A673 (cell line): ENCODE measurements at regions not wholly inside any gene's neighbourhood (a gene's known extent, or its start where the extent isn't known, plus 50 kb on each side); places are given as distances from the start of the nearest gene placed in this dataset.

ENCODE experiments used
- BruUV-seq: library from RNA; stranded (reverse); fragments of 400-500 nt; replicated peaks from 2 replicates; lab custom pipeline; 2021; lab: Mats Ljungman, UMichigan
- CTCF ChIA-PET: fragments of 300-600 bp; sonication (Branson Sonifier 250); formaldehyde crosslinking; loops from one replicate; lab custom pipeline; 2022; ENCODE audit warnings: antibody characterized with exemption; lab: Charles Lee
- POLR2A ChIA-PET: fragments of 300-600 bp; sonication (Branson Sonifier 250); formaldehyde crosslinking; loops from one replicate; lab custom pipeline; 2022; ENCODE audit warnings: antibody characterized with exemption; ENCODE audit not compliant: low non-redundant PET; lab: Charles Lee
- DNase-seq: peaks from one replicate; pipeline ENCODE4 v3.0.0-alpha.2; 2015; ENCODE audit warnings: low spot score
- H3K27ac ChIP-seq: fragments of 200-600 bp; sonication (generic); 2 replicates; pipeline ENCODE4 v1.5.1; 2016; ENCODE audit warnings: mixed run types, low read depth, mild to moderate bottlenecking, mixed read lengths, antibody characterized with exemption, low read length; ENCODE audit not compliant: poor library complexity, severe bottlenecking
- H3K27me3 ChIP-seq: fragments of 200-600 bp; sonication (generic); replicated peaks from 2 replicates; pipeline ENCODE4 v1.6.1; 2017; ENCODE audit warnings: mixed run types, low read depth, mild to moderate bottlenecking, mixed read lengths, antibody characterized with exemption, low read length; ENCODE audit not compliant: insufficient read depth, poor library complexity
- H3K36me3 ChIP-seq: fragments of 200-600 bp; sonication (generic); 2 replicates; pipeline ENCODE4 v1.6.1; 2016; ENCODE audit warnings: mixed run types, mild to moderate bottlenecking, mixed read lengths, antibody characterized with exemption, low read length; ENCODE audit not compliant: insufficient read depth, poor library complexity, severe bottlenecking
- H3K4me1 ChIP-seq: fragments of 200-600 bp; sonication (generic); 2 replicates; pipeline ENCODE4 v1.6.1; 2017; ENCODE audit warnings: mixed run types, mild to moderate bottlenecking, mixed read lengths, antibody characterized with exemption, low read length; ENCODE audit not compliant: insufficient read depth, poor library complexity, severe bottlenecking
- H3K4me3 ChIP-seq: fragments of 200-600 bp; sonication (generic); 2 replicates; pipeline ENCODE4 v1.5.1; 2016; ENCODE audit warnings: low read depth, mixed run types, mild to moderate bottlenecking, mixed read lengths, low read length; ENCODE audit not compliant: poor library complexity, severe bottlenecking
- H3K9me3 ChIP-seq: fragments of 200-600 bp; sonication (generic); 2 replicates; pipeline ENCODE4 v1.6.1; 2016; ENCODE audit warnings: mixed run types, low read depth, mild to moderate bottlenecking, mixed read lengths, antibody characterized with exemption, low read length; ENCODE audit not compliant: poor library complexity, severe bottlenecking
- CTCF ChIP-seq: fragments of 300-800, 200-600 bp; sonication (generic); conservative IDR thresholded peaks from 2 replicates; pipeline ENCODE4 v1.5.1; 2017; ENCODE audit warnings: low read depth, mild to moderate bottlenecking, antibody characterized with exemption, low read length, moderate library complexity, mixed read lengths
- EZH2 ChIP-seq: fragments of 200-600 bp; sonication (generic); IDR thresholded peaks from 2 replicates; pipeline ENCODE4 v1.6.1; 2017; ENCODE audit warnings: borderline replicate concordance, low read depth, mild to moderate bottlenecking, mixed read lengths, antibody characterized with exemption, low read length; ENCODE audit not compliant: poor library complexity, severe bottlenecking
- intact Hi-C: fragments of 100-400 bp; cut with micrococcal nuclease; formaldehyde crosslinking; loops from one replicate; pipeline ENCODE4 v1.10.0; 2022; ENCODE audit not compliant: unreplicated experiment

- H3K9me3 ChIP-seq, result no peaks in the 10 kb centered on the region
- ChIA-PET CTCF (no interaction called here), POLR2A (no interaction called here)
- intact Hi-C loops, result no loop called here
- H3K4me1 ChIP-seq, result no peaks in the 10 kb centered on the region
- DNase-seq, result no peak
- BruUV-seq, result no TSS peak
- no peak overlapping the region for H3K27ac ChIP-seq
- peaks cover 7% of the 10 kb centered on the region for H3K27me3 ChIP-seq
- no peaks in the 10 kb centered on the region for H3K36me3 ChIP-seq
- H3K4me3 ChIP-seq, result no peak overlapping the region
- TF ChIP-seq EZH2, result no peak
- no peak for TF ChIP-seq CTCF
Observed at GRCh38 chr6:84975316-84975715, 210.9 kb upstream of the TBX18 start.

- Histone ChIP-seq H3K9me3 (no peaks in the 10 kb centered on the region), H3K4me1 (no peaks in the 10 kb centered on the region), H3K4me3 (no peak overlapping the region), H3K27me3 (peaks cover 7% of the 10 kb centered on the region), H3K36me3 (no peaks in the 10 kb centered on the region), H3K27ac (no peak overlapping the region)
- no TSS peak for BruUV-seq
- intact Hi-C loops, result no loop called here
- ChIA-PET CTCF (no interaction called here), POLR2A (no interaction called here)
- DNase-seq, result no peak
- TF ChIP-seq CTCF (no peak), EZH2 (no peak)
Observed at GRCh38 chr6:84973606-84974005, 209.2 kb upstream of the TBX18 start.

GRCh38 chr6:84967965-84968364, 203.6 kb upstream of the TBX18 start:
- no peaks in the 10 kb centered on the region for H3K27me3 ChIP-seq
- no peak for DNase-seq
- ChIA-PET POLR2A (no interaction called here), CTCF (interaction anchor here (1.0 to 1.1 kb wide), 2 partner anchors 540 to 546 kb away, joined by 4 read pairs; no protein-coding TSS in a partner anchor)
- H3K4me1 ChIP-seq, result no peaks in the 10 kb centered on the region
- no peaks in the 10 kb centered on the region for H3K9me3 ChIP-seq
- H3K36me3 ChIP-seq, result no peaks in the 10 kb centered on the region
- TF ChIP-seq CTCF (no peak), EZH2 (no peak)
- intact Hi-C loops, result loop anchor here (1.0 to 10.0 kb wide), 5 partner anchors 159 to 1083 kb away; partner anchors contain the start of gene CEP162
- no peak overlapping the region for H3K4me3 ChIP-seq
- H3K27ac ChIP-seq, result no peak overlapping the region
- no TSS peak for BruUV-seq
